ENCODE measurements at regions not wholly inside any gene's neighbourhood (a gene's known extent, or its start where the extent isn't known, plus 50 kb on each side); places are given as distances from the start of the nearest gene placed in this dataset.
A peak's percentile ranks its signal among the peaks of the same experiment; 100 is the strongest.
"Not testable (repeated sequence)": the region's sequence is repeated elsewhere in the genome, so short reads cannot be mapped to it uniquely, and the experiment has no call there.

- DNase-seq (ENCODE audit: low read depth, low spot score); POLR2A ChIA-PET; H3K4me1 ChIP-seq (ENCODE audit: control insufficient read depth, insufficient read depth, low read length); BruUV-seq (replicated peaks); ATAC-seq; H3K27me3 ChIP-seq (ENCODE audit: control insufficient read depth, insufficient read depth, low read length); H3K4me3 ChIP-seq (ENCODE audit: low read depth in 2 of 2, low read length in 2 of 2); H3K27ac ChIP-seq (ENCODE audit: low read length); H3K36me3 ChIP-seq (ENCODE audit: control insufficient read depth, insufficient read depth, low read length); H3K9me3 ChIP-seq (ENCODE audit: control insufficient read depth, insufficient read depth, low read depth, low read length); intact Hi-C loops (cut with micrococcal nuclease; ENCODE audit: unreplicated experiment); in situ Hi-C loops (cut with HindIII; ENCODE audit: low pct_unique_long_range_greater_than_20kb, low sequenced_read_pairs); CTCF ChIA-PET: not testable (repeated sequence)
Observed at GRCh38 chr17:15802917-15803316, 70.8 kb downstream of the TBC1D26 start.

- H3K27ac ChIP-seq (ENCODE audit: low read length); H3K27me3 ChIP-seq (ENCODE audit: control insufficient read depth, insufficient read depth, low read length); POLR2A ChIA-PET; H3K4me3 ChIP-seq (ENCODE audit: low read depth in 2 of 2, low read length in 2 of 2); DNase-seq (ENCODE audit: low read depth, low spot score); H3K9me3 ChIP-seq (ENCODE audit: control insufficient read depth, insufficient read depth, low read depth, low read length); intact Hi-C loops (cut with micrococcal nuclease; ENCODE audit: unreplicated experiment); H3K36me3 ChIP-seq (ENCODE audit: control insufficient read depth, insufficient read depth, low read length); in situ Hi-C loops (cut with HindIII; ENCODE audit: low pct_unique_long_range_greater_than_20kb, low sequenced_read_pairs); H3K4me1 ChIP-seq (ENCODE audit: control insufficient read depth, insufficient read depth, low read length); CTCF ChIA-PET; BruUV-seq (replicated peaks): not testable (repeated sequence)
- peak; percentile 58; the same call in 1 of the 2 replicates for ATAC-seq
Observed at GRCh38 chr17:15806825-15807224, 74.7 kb downstream of the TBC1D26 start.

- H3K9me3 ChIP-seq (ENCODE audit: control insufficient read depth, insufficient read depth, low read depth, low read length); BruUV-seq (replicated peaks); H3K27me3 ChIP-seq (ENCODE audit: control insufficient read depth, insufficient read depth, low read length); CTCF ChIA-PET; intact Hi-C loops (cut with micrococcal nuclease; ENCODE audit: unreplicated experiment); in situ Hi-C loops (cut with HindIII; ENCODE audit: low pct_unique_long_range_greater_than_20kb, low sequenced_read_pairs); H3K4me1 ChIP-seq (ENCODE audit: control insufficient read depth, insufficient read depth, low read length); H3K36me3 ChIP-seq (ENCODE audit: control insufficient read depth, insufficient read depth, low read length); DNase-seq (ENCODE audit: low read depth, low spot score); H3K4me3 ChIP-seq (ENCODE audit: low read depth in 2 of 2, low read length in 2 of 2); H3K27ac ChIP-seq (ENCODE audit: low read length); ATAC-seq; POLR2A ChIA-PET: not testable (repeated sequence)
Observed at GRCh38 chr17:15813388-15813787, 81.3 kb downstream of the TBC1D26 start.

GRCh38 chr17:15814003-15814402 is 81.9 kb downstream of the TBC1D26 start:
- H3K4me1 ChIP-seq (ENCODE audit: control insufficient read depth, insufficient read depth, low read length); BruUV-seq (replicated peaks); in situ Hi-C loops (cut with HindIII; ENCODE audit: low pct_unique_long_range_greater_than_20kb, low sequenced_read_pairs); CTCF ChIA-PET; intact Hi-C loops (cut with micrococcal nuclease; ENCODE audit: unreplicated experiment); DNase-seq (ENCODE audit: low read depth, low spot score); H3K27me3 ChIP-seq (ENCODE audit: control insufficient read depth, insufficient read depth, low read length); H3K9me3 ChIP-seq (ENCODE audit: control insufficient read depth, insufficient read depth, low read depth, low read length); H3K4me3 ChIP-seq (ENCODE audit: low read depth in 2 of 2, low read length in 2 of 2); H3K36me3 ChIP-seq (ENCODE audit: control insufficient read depth, insufficient read depth, low read length); ATAC-seq; POLR2A ChIA-PET; H3K27ac ChIP-seq (ENCODE audit: low read length): not testable (repeated sequence)

- CTCF ChIA-PET; BruUV-seq (replicated peaks): not testable (repeated sequence)
Observed at GRCh38 chr17:15817861-15818260, 85.8 kb downstream of the TBC1D26 start.

GRCh38 chr17:15822280-15822679 is 90.2 kb downstream of the TBC1D26 start:
- H3K4me3 ChIP-seq (ENCODE audit: low read depth in 2 of 2, low read length in 2 of 2); H3K27ac ChIP-seq (ENCODE audit: low read length); DNase-seq (ENCODE audit: low read depth, low spot score); in situ Hi-C loops (cut with HindIII; ENCODE audit: low pct_unique_long_range_greater_than_20kb, low sequenced_read_pairs); H3K27me3 ChIP-seq (ENCODE audit: control insufficient read depth, insufficient read depth, low read length); CTCF ChIA-PET; H3K36me3 ChIP-seq (ENCODE audit: control insufficient read depth, insufficient read depth, low read length); POLR2A ChIA-PET; H3K4me1 ChIP-seq (ENCODE audit: control insufficient read depth, insufficient read depth, low read length); BruUV-seq (replicated peaks); H3K9me3 ChIP-seq (ENCODE audit: control insufficient read depth, insufficient read depth, low read depth, low read length); ATAC-seq: not testable (repeated sequence)
- intact Hi-C loops (cut with micrococcal nuclease; ENCODE audit: unreplicated experiment), result loop anchor here (10.0 kb wide), 1 partner anchor 123 kb away; the partner anchor contains the start of gene ADORA2B

More at GRCh38 chr17:15817861-15818260, 85.8 kb downstream of the TBC1D26 start:
- in situ Hi-C loops (cut with HindIII; ENCODE audit: low pct_unique_long_range_greater_than_20kb, low sequenced_read_pairs); H3K27me3 ChIP-seq (ENCODE audit: control insufficient read depth, insufficient read depth, low read length); H3K9me3 ChIP-seq (ENCODE audit: control insufficient read depth, insufficient read depth, low read depth, low read length); H3K4me3 ChIP-seq (ENCODE audit: low read depth in 2 of 2, low read length in 2 of 2); intact Hi-C loops (cut with micrococcal nuclease; ENCODE audit: unreplicated experiment); DNase-seq (ENCODE audit: low read depth, low spot score); H3K36me3 ChIP-seq (ENCODE audit: control insufficient read depth, insufficient read depth, low read length); H3K4me1 ChIP-seq (ENCODE audit: control insufficient read depth, insufficient read depth, low read length); ATAC-seq; H3K27ac ChIP-seq (ENCODE audit: low read length); POLR2A ChIA-PET: not testable (repeated sequence)
